ENCODE measurements at regions not wholly inside any gene's neighbourhood (a gene's known extent, or its start where the extent isn't known, plus 50 kb on each side); places are given as distances from the start of the nearest gene placed in this dataset.

- ChIA-PET CTCF (no interaction called here), POLR2A (interaction anchor here (1.0 kb wide), 1 partner anchor 175 kb away, joined by 3 read pairs; the partner anchor contains the start of gene CTNNB1)
- DNase-seq (ENCODE audit: extremely low spot score): no peak
- TF ChIP-seq SP1 (IDR thresholded peaks at IDR 0.05) (no peak), FOXK2 (IDR thresholded peaks at IDR 0.05) (no peak), BHLHE40 (IDR thresholded peaks at IDR 0.05; ENCODE audit: borderline replicate concordance) (no peak), ZNF384 (IDR thresholded peaks at IDR 0.05) (no peak), ELF4 (IDR thresholded peaks at IDR 0.05) (no peak), LEF1 (IDR thresholded peaks at IDR 0.05; ENCODE audit: borderline replicate concordance) (no peak), CTBP1 (IDR thresholded peaks at IDR 0.05; ENCODE audit: borderline replicate concordance) (no peak), NFRKB (IDR thresholded peaks at IDR 0.05) (no peak), L3MBTL2 (conservative IDR thresholded peaks at IDR 0.05) (no peak), FOXM1 (IDR thresholded peaks at IDR 0.05; ENCODE audit: borderline replicate concordance) (no peak)
These were observed 175.1 kb upstream of the CTNNB1 start for GRCh38 chr3:41024031-41024836.

GRCh38 chr3:41026394-41027177, 172.7 kb upstream of the CTNNB1 start:
- ChIA-PET CTCF (no interaction called here), POLR2A (no interaction called here)
- TF ChIP-seq ELF4 (IDR thresholded peaks at IDR 0.05) (no peak), NFRKB (IDR thresholded peaks at IDR 0.05) (no peak), SP1 (IDR thresholded peaks at IDR 0.05) (no peak)
- no peak for DNase-seq (ENCODE audit: extremely low spot score)

GRCh38 chr3:41029356-41029755, 169.9 kb upstream of the CTNNB1 start:
- TF ChIP-seq ZNF384 (IDR thresholded peaks at IDR 0.05) (no peak), LEF1 (IDR thresholded peaks at IDR 0.05; ENCODE audit: borderline replicate concordance) (no peak), SUZ12 (IDR thresholded peaks at IDR 0.05) (no peak), FOXM1 (IDR thresholded peaks at IDR 0.05; ENCODE audit: borderline replicate concordance) (no peak), FOXK2 (IDR thresholded peaks at IDR 0.05) (no peak), L3MBTL2 (conservative IDR thresholded peaks at IDR 0.05) (no peak)
- POLR2A ChIA-PET: no interaction called here
- DNase-seq (ENCODE audit: extremely low spot score): no peak
- CTCF ChIA-PET: no interaction called here

DNA sequence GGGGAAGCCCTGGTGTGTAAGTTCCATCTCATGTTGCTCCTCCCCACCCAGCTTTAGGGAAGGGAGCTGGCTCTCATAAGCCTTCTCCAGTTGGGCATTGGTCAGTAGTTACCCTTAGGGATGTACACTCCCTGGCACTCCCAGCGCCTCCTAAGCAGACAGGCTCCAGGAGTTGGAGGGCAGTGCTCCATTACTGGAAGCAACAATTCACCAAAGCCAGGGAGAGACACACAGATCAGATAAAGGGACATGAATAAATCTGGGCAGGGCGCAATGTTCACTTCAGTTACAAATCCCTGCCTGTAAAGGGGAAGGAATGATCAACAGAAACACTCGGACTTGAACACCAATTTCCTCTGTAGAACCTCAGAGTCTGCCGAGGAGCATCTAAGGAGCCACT, 169.1 kb upstream of the CTNNB1 start:
- DNase-seq (ENCODE audit: extremely low spot score): no peak
- CTCF ChIA-PET: no interaction called here
- POLR2A ChIA-PET: no interaction called here
- no peak for TF ChIP-seq SP1 (IDR thresholded peaks at IDR 0.05)
- no peak for TF ChIP-seq NFRKB (IDR thresholded peaks at IDR 0.05)

DNA sequence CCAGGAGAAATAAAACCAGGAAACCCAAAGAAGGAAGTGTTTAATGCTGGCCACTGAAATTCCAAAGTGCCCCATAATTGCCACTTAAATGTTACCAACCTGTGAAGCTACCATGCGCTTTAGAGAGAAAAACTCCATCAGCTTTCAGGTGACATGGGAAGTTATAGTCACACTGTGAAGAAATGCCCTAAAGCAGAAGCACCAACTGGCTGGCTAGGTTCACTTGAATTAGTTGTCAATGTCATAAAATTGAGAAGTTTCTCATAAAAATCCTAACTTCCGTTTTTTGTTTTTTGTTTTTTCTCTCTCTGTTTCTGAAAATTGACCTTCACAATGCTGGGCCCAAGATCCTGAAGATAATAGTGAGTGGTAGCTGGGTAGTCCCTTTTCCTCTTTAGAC, 167.9 kb upstream of the CTNNB1 start:
- TF ChIP-seq SP1 (IDR thresholded peaks at IDR 0.05): no peak
- TF ChIP-seq NFRKB (IDR thresholded peaks at IDR 0.05): no peak
- TF ChIP-seq ARNT (IDR thresholded peaks at IDR 0.05): no peak
- TF ChIP-seq, protein P1, sequence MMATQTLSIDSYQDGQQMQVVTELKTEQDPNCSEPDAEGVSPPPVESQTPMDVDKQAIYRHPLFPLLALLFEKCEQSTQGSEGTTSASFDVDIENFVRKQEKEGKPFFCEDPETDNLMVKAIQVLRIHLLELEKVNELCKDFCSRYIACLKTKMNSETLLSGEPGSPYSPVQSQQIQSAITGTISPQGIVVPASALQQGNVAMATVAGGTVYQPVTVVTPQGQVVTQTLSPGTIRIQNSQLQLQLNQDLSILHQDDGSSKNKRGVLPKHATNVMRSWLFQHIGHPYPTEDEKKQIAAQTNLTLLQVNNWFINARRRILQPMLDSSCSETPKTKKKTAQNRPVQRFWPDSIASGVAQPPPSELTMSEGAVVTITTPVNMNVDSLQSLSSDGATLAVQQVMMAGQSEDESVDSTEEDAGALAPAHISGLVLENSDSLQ (IDR thresholded peaks at IDR 0.05): no peak
- TF ChIP-seq FOXA1 (IDR thresholded peaks at IDR 0.05): no peak
- no peak for TF ChIP-seq ZNF384 (IDR thresholded peaks at IDR 0.05)
- no peak for TF ChIP-seq L3MBTL2 (conservative IDR thresholded peaks at IDR 0.05)
- TF ChIP-seq SUZ12 (IDR thresholded peaks at IDR 0.05): no peak
- DNase-seq (ENCODE audit: extremely low spot score): no peak
- CTCF ChIA-PET: no interaction called here
- POLR2A ChIA-PET: no interaction called here

DNA sequence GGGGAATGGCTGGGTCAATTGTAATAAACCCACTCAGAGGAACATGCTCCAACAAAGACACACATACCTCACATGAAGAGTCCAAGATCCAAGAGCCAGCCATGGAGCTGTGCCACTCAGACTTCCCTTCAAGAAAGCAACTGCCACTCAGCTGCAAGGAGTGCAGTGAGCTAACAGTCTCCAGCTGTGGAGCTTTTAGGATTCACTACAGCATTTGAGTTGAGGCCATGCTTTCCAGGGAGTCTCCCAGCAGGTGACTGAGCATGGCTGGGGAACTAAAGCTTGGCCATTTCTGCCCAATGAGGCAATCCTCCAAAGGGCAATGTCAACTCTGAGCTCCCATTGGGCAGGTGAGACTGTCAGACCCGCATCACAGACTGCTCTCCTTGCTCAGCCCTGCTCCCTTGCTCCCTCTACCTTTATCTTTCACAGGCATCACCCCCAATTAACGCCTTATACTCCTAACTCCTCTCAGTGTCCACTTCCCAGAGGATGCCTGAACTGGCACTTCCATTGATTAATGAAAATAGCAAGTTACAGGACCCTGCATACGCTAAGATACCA, 165.3 kb upstream of the CTNNB1 start:
- ChIA-PET POLR2A (interaction anchor here (1.0 kb wide), 1 partner anchor 165 kb away, joined by 4 read pairs; the partner anchor contains the start of gene CTNNB1), CTCF (no interaction called here)
- TF ChIP-seq TARDBP (IDR thresholded peaks at IDR 0.05) (no peak), NFRKB (IDR thresholded peaks at IDR 0.05) (no peak), FOXA1 (IDR thresholded peaks at IDR 0.05) (no peak), ARNT (IDR thresholded peaks at IDR 0.05) (no peak), BHLHE40 (IDR thresholded peaks at IDR 0.05; ENCODE audit: borderline replicate concordance) (no peak)
- DNase-seq (ENCODE audit: extremely low spot score): no peak

GRCh38 chr3:41035456-41036022, 163.8 kb upstream of the CTNNB1 start:
- ChIA-PET POLR2A (no interaction called here), CTCF (no interaction called here)
- TF ChIP-seq CTBP1 (IDR thresholded peaks at IDR 0.05; ENCODE audit: borderline replicate concordance): no peak
- no peak for TF ChIP-seq L3MBTL2 (conservative IDR thresholded peaks at IDR 0.05)
- no peak for TF ChIP-seq ZNF384 (IDR thresholded peaks at IDR 0.05)
- no peak for TF ChIP-seq TARDBP (IDR thresholded peaks at IDR 0.05)
- TF ChIP-seq, protein P1 (IDR thresholded peaks at IDR 0.05): no peak
- no peak for TF ChIP-seq SP1 (IDR thresholded peaks at IDR 0.05)
- no peak for TF ChIP-seq BHLHE40 (IDR thresholded peaks at IDR 0.05; ENCODE audit: borderline replicate concordance)
- TF ChIP-seq FOXA1 (IDR thresholded peaks at IDR 0.05): no peak
- TF ChIP-seq NFRKB (IDR thresholded peaks at IDR 0.05): no peak
- TF ChIP-seq ELF4 (IDR thresholded peaks at IDR 0.05): no peak
- TF ChIP-seq SUZ12 (IDR thresholded peaks at IDR 0.05): no peak
- TF ChIP-seq FOXM1 (IDR thresholded peaks at IDR 0.05; ENCODE audit: borderline replicate concordance): no peak
- TF ChIP-seq LEF1 (IDR thresholded peaks at IDR 0.05; ENCODE audit: borderline replicate concordance): no peak
- TF ChIP-seq ARNT (IDR thresholded peaks at IDR 0.05): no peak
- TF ChIP-seq HDGF (IDR thresholded peaks at IDR 0.05; ENCODE audit: borderline replicate concordance): no peak
- no peak for TF ChIP-seq FOXK2 (IDR thresholded peaks at IDR 0.05)
- no peak for DNase-seq (ENCODE audit: extremely low spot score)
